DMS153 (cell line): ENCODE measurements at regions not wholly inside any gene's neighbourhood (a gene's known extent, or its start where the extent isn't known, plus 50 kb on each side); places are given as distances from the start of the nearest gene placed in this dataset.

Experiments
- DNase-seq: peaks from one replicate; lab custom pipeline; 2025; lab: John Stamatoyannopoulos, UW

DNA sequence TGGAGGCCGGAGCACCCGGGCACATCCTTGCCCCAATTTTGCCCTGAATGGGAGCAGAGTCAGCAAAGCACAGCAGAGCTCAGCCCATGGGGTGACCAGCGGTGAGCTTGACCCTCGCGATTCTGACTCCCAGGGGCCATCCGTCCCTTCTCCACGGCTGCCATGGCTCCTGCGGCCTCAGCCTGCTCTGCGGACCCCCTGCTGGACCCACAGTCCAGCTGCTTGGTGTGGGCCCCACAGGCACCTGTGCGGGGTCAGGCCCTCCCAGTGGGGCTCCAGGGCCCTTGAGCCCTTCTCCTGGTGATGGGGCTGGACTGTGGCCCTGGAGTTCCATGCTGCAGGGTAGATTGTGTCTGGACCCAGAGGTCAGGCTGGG, 144.2 kb downstream of the ENGASE start:
- no peak for DNase-seq

DNA sequence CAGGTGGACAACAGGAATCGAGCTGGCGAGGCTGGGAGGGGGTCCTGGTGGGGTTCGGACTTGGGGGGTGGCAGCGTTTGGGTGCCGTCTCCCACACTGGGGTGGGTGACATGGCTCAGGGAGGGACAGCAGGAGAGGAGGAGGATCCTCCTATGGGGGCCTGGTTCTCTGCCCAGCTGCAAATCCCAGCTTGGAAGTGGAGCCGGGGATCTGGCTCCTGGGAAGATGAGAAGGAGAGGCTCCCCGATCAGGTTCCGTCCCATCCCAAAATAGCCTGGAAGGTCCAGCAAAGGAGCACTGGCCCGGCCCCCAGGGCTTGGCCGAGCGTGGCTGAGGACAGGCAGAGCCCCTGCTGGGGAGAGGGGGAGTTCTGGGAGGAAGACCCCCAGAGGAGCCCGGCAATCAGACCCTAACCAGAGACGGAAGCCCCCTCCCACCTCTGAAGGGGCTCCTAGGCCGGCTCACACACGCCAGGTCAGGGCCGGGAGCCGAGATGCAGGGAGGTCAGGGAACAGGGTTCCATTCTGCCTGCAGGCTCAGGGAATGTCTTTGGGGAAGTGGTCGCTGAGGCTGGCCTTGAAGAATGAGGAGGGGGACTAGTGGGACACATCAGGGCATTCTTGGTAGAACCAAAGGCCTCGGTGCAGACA, 143.7 kb downstream of the ENGASE start:
- DNase-seq: no peak

DNA sequence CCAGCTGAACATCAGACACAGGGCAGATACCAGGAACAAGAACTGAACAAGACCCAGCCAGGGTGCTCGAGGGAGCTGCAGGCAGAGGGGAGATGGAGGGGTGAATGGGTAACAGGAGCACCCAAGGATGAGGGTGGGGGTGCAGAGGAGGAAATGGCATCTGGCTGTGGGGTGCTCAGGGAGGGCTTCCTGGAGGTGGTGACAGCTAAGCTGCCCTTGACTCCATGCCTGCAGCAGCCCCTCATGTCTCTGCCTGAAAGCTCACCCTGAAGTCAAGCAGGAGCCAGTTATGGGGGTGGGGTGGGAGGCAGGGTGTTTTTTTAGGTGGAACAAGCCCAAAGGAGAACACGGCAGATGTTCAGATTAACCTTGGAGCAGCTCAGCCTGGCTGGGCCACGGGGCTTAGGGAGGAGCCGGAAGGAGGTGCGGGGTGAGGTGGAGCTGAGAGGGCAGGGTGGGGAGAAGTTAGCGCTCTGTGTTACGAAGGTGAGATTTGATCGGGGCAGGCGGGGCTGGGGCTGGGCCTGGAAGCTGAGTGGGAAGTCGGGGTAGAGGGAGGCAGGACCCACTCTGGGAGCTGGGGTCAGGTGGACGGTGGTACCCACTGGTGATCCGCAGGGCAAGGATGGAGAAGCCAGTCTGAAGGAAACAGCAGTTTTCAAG, 143.0 kb downstream of the ENGASE start:
- DNase-seq: no peak

DNA sequence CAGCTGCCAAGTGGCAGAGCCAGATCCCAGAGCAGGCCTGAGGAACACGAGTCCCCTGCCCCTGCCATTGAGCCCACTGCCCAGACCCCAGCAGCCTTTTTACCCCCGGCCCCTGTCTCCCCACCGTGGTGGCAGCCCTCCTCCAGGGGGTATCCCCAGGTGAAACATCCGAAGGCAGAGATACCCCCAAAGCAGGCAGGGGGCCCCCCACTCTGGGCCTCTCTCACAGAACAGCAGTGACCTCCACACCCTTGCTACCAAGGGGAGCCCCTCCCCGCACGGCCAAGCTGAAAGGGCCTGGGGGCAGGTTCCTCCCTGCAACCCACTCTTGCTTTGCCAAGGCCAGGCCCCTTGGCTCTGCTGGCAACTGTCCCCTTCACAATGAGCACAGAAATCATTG, 142.2 kb downstream of the ENGASE start:
- DNase-seq: no peak

DNA sequence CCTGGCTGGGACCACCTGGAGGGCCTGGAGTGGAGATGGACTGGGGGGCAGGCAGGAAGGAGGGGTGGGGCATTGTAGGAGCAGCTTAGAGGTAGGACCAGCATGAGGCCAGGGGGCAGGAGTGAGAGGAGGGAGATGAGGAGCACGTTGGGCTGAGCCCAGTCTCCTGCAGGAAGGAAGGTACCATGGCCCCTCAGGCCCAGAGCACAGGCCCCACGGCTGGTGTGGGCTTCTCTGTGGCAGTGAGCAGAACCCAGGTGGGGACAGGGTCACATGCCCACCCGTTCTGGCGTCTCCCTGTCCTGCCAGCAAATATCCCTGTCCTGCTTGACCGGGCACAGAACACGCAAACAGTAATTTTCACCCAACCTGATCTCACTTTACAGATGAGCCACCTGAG, 141.8 kb downstream of the ENGASE start:
- DNase-seq: no peak

DNA sequence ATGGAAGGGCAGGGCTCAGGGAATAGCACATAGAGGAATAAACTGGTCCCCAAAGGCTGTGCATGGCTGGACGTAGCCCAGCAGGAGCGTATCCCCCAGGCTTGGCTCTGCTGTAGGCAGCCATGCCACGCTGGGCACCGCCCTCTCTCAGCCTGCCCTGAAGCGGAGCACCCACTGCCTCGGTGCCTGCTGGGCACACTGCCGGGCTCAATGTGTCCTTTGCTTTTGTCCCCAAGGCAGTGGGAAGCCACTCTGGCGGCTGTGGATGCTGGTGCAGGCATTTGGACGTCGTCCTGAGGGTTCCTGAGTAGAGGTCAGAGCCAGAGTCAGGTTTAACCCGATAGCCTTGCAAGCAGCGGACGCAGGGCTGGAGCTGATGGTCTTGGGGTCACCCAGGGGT, 141.0 kb downstream of the ENGASE start:
- no peak for DNase-seq

DNA sequence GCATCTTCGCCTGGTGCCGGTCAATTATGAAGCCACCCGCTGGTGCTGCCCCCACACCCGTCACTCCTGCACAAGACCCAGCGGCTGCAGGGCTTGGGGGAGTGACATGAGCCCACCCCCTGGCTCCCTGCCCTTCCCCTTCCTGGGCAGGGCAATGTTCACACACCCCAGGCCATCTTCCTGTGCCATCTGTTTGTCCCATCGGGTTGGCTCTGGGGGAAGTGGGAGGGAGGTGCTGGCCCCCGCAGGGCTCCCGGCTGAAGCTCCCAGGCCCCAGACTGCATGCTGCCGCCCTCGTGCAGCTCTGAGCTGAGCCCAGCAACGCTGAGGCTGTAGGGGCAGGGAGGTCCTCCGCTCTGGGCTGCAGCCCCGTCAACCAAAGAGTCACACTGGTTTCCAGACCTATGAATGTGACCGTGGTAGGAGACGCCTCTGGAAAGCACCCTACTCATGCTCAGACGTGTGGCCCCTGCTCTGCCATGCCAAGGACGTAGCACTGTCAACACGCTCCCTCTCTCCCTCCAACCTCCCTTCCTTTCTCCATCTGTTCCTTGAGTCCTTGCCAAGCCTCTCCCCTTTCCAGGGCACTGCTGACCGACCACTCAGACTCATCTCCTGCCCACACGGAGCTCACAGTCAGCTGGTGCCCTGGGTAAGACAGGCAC, 140.4 kb downstream of the ENGASE start:
- no peak for DNase-seq

DNA sequence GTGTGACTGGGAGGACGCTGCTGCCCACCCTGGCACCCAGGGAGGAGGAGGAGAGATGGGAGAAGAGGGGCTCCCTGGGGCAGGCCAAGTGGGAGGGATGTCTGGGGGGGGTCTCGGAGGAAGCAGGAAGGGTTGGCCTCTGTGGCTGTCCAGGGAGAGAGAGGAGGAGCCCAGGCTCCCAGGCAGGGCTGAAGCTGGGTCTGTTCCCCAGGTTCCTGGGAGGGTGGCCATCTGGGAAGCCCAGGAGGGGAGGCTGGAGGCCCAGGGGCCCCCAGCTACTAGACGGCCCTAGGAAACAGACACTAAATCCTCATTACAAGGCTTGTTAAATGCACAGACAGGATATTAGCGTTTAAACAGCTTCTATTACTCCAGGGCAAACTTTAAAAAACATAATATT, 139.8 kb downstream of the ENGASE start:
- DNase-seq: no peak

DNA sequence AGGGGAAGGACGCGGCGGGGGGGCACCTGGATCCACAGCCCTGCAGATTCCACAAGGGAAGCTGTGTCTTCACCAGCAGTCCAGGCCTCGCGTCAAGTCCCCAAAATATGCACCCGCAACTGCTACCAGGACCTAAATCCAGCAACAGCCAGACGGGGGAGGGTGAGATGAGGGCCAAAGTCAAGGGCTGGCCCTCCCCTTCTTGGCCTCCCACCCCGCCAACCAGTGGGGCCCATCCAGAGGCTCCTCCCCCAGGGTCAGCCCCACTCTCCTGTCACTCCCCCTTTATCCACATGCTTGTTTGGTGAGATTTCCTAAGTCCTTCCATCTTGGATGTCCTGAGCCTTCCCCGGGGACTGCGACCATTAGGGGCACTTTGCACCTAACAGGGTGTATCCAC, 138.7 kb downstream of the ENGASE start:
- DNase-seq: no peak

DNA sequence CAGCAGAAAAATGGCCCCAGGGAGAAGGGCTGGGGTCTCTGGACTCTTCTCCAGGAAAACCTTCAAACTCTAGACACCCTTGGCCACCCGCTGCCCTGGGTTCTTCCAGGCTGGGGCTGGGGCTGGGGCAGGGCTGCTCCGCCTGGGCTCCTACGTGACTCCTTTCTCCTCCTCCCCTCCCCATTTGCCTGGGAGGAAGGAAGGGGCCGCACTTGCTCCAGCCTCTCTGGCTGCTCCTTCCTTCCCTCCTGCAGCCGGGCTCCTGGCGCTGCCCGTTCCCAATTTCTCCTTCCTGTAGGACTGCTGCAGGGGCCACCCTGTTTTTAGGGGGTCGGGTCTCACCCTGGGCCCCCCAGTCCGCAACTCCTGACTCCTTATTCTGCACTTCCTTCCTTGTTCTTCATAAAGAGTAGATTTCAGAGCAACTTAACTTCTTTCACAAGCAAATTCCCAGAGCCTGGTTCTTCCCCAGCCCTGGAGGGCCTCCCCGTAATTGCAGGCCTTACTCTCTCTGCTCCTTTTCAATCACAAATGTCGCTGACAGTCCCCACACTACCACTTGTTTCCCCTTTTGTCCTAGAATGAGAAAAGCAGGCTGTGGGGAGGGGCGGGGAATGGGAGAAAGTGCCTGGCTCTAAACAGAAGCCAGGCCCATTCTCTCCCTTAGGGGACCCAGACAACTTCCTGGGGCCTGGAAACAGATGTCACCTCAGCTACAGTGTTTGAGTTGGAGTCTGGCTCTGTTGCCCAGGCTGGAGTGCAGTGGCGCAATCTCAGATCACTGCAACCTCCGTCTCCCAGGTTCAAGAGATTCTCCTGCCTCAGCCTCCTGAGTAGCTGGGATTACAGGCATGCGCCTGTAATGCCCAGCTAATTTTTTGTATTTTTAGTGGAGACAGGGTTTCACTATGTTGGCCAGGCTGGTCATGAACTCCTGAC, 137.8 kb downstream of the ENGASE start:
- no peak for DNase-seq

DNA sequence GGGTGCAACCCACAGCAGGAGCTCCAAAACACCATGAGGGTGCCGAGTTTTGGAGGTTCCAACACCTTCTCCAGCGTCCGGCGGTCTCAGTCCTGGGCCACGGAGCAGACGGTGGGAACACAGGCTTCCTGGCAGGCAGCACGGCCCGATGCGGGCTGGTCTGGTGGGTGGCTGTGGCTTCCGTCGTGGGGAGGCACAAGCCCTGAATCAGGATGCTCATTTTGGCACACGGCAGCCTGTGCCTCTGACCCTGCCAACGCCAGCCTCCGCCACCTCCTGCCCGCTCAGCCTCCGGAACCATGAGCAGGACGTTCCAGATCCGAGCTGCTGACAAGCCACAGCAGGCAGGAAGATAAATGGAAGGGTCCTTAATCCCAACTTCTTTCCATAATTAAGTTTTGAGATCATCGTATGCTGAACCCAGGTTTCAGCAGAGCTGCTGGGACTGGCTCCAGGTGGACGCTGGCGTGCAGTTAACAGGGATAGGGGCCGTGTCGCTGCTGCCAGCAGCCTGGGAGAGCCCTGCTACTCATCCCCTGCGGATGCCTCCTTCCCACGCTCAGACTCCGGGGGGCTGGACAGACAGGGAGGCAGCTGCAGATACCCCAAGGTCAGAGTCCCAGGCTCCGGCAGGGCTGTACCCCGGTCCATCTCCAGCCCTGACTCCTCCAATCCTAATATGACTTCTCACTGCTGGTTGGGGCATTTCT, 136.6 kb downstream of the ENGASE start:
- DNase-seq: no peak

DNA sequence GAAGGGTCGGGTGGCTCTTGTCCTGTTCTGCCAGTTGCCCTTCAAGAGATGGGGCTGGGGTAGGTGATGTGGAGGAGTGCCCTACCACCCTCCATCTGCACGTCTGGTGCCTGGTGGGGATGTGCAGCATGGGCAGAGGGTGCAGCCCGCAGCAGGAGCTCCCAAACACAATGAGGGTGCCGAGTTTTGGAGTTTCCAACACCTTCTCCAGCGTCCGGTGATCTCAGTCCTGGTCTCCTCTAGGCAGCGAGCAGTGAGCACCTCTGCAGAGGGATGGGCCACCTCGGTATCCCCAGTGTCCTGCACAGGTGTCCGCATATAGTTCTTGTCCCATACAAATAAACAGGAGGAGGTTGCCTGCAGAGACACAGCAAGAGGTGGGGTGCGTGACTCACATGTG, 136.0 kb downstream of the ENGASE start:
- no peak for DNase-seq

DNA sequence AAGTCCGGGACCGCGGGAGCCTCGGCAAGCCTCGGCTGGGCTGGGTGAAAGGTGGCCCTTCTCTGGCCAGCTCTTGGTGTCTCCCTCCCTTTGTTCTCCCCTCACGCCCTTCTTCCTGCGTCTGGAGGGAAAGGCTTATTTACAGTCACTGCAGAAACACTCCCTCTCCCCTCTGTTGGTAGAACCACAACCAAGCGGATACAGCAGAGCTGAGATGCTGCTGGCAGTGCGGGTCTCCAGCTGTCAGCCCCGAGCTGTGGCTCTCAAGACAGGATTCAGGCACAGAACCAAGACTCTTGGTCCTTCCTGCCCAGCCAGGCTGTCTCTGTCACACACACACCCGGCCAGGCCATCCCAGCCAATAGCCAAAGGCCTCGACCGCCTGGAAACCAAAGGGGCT, 133.3 kb downstream of the ENGASE start:
- DNase-seq: no peak

DNA sequence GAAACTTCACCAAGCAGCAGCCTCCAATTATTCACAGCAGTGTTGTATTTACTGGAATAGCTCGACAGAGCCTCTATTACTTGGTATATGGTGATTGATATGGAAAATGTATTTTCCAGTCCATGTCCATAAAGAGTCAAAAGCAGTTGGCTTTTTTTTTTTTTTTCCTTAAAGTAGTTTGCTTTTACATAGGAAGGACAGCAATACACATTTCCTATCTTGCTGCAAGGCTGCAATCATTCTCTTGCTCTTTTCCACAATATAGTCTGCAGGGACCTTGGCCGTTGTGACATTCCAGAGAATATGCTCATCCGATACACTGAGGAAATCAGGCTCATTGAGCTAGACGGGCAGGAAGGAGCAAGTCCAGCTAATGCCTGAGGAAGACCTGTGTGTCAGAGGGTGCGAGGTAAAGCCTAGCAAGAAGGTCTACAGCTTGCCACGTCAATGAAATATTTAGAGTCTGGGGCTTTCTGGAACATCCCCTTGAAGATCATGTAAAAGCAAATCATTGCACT, 131.1 kb downstream of the ENGASE start:
- no peak for DNase-seq

DNA sequence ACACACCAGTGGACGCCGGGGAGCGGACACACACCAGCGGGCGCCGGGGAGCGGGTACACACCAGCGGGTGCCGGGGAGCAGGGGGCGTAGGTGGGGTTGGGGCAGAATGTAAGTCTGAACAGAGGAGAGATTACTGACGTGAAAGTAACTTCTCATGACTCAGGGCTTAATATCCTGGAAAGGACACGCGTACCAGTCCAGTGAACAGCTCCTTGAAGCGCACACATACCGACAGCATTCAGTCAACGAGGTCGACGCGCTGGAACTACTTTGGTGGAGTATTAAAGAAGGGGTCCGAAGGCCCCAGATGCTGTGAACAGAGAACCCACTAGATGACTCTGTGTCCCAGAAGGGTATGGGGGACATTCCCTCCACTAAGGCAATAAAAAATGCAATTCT, 129.6 kb downstream of the ENGASE start:
- no peak for DNase-seq

DNA sequence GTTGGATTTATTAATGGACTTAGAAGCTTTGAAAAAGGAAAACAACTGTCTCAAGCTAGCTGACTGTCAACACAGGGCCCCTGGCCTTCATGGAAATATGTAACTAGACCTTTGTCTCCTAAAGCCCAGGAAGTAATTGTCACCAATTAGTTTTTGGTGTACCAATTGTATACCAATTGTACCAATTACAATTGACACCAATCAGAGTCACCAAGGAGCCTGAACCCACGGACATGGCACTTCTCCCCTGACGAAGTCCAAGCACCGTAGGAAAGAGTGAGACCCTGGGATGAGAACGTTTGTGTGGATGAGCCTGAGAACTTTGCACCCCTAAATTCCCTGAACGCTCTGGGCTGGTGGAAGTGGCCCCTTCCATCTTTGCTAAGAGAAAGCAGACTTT, 129.0 kb downstream of the ENGASE start:
- no peak for DNase-seq

DNA sequence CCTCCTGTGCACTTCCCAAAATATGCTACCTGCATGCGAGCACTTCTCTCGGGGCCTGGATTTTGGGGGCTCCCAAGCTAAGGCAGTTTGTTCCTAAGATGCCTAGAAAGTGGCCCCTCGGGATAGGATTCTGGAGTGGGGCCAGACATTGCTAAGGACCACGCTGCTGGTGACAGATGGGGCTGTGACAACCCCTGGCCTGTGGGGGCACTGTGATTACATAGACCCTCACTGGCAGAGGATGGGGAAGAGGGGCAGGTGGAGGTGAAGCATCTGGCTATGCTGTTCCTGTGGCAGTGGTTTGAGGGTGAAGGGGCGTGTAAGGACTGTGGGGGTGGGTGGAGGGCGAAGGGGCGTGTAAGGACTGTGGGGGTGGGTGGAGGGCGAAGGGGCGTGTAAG, 128.4 kb downstream of the ENGASE start:
- no peak for DNase-seq

DNA sequence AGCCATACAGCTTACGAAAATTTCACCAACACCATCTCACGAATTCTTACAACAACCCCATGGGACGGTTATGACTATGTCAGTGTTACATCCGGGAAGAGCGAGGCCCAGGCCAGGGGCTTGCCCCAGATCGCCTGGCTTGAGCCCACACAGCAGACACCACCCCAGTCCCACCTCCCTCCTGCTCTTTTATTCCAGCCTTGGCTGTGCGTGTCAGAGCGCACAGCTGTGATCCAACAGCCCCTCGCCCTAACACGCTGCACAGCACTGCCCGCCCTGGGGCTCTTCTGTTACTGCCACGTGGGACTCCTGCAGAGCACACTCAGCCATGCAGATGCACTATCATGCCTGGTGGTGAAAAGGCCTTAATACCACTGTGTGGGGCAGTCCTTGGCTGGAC, 127.9 kb downstream of the ENGASE start:
- no peak for DNase-seq

DNA sequence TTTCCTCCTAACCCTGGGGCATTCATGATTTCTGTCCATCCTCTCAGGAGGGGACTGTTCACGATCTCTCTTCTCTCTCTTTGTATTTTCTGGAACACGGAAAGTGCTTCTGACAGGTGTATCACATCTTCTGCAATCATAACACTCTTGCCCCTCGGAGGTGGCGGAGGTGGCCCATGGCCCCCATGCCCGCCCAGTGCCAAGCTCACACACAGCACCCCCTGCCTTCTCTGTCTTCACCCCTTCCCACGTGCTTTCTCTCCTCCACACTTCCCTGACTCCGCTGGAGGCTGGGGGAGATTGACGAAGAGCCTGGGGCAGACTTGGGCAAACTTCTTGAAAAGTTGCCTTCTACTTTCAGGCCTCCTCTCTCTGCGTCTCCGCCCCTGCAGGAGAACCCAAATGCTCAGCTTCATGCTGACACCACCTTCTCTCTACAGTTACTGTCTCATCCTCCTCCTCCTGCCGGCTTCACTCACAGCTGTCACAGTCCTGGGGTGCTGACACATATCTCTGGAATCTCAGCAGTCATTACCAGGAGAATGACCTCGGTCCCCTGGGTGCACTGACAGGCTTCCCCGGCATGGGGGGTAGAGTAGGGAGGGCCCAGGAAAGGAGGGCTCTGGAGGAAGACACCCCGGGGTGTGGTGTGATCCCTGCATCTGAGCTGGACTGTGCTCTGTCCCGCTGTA, 127.1 kb downstream of the ENGASE start:
- DNase-seq: no peak

DNA sequence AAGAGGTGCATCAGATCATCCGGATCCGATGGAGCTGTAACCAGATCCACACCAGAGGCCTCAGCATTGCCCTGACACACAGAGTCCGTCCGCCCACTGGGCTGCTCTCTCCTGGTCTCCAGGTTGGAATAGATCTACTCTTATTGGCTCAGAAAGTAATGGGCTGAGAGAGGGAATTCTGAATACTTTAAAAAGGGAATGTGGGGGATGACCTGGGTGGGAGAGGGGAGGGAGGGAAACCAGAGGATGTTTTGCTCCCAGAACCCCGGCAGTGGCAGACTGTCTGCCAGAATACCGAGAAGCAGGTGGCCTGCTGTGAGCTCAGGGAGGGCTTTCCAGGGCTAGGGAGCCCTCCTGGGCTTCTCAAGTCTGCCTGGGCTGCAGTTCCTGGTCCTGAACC, 126.5 kb downstream of the ENGASE start:
- DNase-seq: no peak

DNA sequence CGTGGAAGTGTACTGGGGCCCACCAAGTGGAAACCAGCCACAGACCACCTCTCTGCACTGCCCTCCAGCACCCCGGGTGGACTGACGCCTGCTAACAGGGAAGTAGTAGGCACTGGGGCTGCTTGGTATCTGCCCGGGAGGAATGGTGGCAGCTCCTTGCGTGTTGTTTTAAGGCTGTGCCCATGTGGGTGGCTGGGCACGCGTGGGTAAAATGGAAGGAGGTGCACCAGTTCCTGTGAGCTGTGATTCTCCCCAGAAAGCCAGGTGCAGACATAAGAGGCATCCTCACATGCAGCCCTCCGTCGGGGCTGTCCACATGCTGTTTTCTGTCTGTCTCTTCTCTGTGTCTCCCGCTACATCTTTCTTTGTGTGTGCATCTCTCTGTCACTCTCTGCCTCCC, 122.3 kb downstream of the ENGASE start:
- no peak for DNase-seq
